NAMALWA (cell line): ENCODE measurements at regions not wholly inside any gene's neighbourhood (a gene's known extent, or its start where the extent isn't known, plus 50 kb on each side); places are given as distances from the start of the nearest gene placed in this dataset.

Experiments
- DNase-seq: peaks from one replicate; pipeline ENCODE4 v3.0.0-alpha.2; 2015; ENCODE audit warnings: low spot score

GRCh38 chr9:82216435-82216834 is 227.9 kb downstream of the SPATA31D1 start:
- DNase-seq: no peak

GRCh38 chr9:82223442-82223841 is 234.9 kb downstream of the SPATA31D1 start:
- no peak for DNase-seq

DNA sequence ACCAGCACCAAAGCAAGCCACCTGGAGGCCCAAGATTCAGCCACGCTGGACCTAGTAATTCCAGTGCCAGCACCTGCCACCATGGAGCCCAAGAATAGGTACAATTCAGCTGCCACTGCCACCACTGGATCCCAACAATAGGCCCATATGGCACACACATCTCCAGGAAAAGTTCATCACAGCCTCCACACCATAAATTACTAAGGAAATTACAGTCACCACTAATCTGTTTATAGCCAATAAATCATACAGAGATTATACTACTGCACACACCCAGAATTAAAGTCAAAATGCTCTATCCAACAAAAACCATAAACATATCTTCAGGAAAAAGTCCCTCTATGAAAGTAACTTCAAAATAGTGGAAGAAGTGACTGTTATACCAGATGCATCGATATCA is 242.8 kb downstream of the SPATA31D1 start:
- no peak for DNase-seq

- no peak for DNase-seq
Observed at GRCh38 chr9:82234160-82234943, 245.8 kb downstream of the SPATA31D1 start.

DNA sequence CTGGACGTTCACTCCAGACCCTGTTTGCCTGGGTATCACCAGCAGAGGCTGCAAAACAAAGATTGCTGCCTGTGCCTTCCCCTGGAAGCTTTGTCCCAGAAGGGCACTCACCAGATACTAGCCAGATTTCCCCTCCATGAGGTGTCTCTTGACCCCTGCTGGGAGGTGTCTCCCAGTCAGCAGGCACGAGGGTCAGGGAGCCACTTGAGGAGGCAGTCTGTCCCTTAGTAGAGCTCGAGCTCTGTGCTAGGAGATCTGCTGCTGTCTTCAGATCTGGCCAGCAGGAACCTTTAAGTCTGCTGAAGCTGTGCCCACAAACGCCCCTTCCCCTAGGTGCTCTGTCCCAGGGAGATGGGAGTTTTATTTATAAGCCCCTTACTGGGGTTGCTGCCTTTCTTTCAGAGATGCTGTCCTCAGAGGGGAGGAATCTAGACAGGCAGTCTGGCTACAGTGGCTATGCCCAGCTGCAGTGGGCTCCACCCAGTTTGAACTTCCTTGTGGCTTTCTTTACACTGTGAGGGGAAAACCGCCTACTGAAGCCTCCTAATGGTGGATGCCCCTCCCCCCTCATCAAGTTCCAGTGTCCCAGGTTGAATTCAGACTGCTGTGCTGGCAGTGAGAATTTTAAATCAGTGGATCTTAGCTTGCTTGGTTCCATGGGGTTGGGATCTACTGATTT is 253.9 kb downstream of the SPATA31D1 start:
- DNase-seq: no peak

DNA sequence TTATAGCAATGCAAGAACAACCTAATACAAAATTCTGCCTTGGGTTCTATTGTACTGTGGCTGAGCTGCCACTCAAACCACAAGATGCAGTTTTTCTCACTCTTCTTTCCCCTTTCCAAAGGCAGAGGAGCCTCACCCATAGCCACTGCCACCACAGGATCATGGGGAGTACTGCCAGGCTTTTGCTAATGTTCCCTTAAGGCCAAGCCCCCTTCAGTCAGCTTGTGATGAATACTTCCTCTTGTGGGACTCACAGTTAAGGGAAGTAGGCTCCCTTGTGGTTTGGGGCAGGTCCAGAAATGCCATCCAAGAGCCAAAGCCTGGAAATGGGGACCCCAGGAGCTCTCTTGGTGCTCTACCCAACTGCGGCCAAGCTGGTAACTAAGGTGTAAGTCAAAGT is 258.7 kb downstream of the SPATA31D1 start:
- DNase-seq: no peak

- no peak for DNase-seq
Observed at GRCh38 chr9:82252116-82252515, 263.5 kb downstream of the SPATA31D1 start.

GRCh38 chr9:82254646-82255367 is 266.2 kb downstream of the SPATA31D1 start:
- no peak for DNase-seq

- no peak for DNase-seq
Observed at GRCh38 chr9:82255481-82256176, 267.1 kb downstream of the SPATA31D1 start.

- no peak for DNase-seq
Observed at GRCh38 chr9:82260691-82261090, 272.1 kb downstream of the SPATA31D1 start.

DNA sequence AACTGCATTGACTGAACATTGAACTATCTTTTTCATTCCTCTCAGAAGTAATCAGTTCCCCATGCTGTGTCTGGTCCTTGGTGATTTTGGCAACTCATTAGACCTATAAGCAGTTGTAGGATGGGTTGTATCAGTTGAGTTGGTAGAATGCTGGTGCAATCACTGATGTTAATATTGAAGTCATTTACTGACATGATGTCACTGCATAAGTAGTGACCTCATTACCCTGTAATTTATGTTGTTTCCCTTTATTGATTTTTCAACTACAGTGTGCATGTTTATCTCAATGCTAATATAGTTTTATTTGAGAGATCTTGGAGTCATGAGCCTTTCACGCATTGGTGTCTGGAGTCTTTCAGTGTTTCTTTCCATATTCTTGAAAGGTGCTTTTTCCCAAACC is 275.0 kb downstream of the SPATA31D1 start:
- DNase-seq: no peak

GRCh38 chr9:82271106-82271561 is 282.6 kb downstream of the SPATA31D1 start:
- no peak for DNase-seq

DNA sequence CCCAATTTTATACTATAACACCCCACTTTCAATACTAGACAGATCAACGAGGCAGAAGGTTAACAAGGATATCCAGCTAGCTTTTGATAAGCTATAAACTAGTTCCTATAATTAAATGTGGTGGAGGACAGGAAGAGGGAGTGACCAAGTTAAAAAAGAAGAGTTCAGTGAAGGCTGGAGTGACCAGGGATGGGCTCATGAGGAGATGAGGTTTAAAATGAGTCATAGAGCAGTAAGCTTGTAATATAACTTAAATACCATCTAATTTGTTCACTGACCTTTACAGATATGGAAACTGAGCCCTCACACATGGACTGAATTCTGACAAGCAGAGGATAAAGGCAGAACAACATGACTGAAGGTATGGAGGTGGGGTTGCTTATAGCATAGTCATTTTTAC is 284.5 kb downstream of the SPATA31D1 start:
- DNase-seq: no peak

DNA sequence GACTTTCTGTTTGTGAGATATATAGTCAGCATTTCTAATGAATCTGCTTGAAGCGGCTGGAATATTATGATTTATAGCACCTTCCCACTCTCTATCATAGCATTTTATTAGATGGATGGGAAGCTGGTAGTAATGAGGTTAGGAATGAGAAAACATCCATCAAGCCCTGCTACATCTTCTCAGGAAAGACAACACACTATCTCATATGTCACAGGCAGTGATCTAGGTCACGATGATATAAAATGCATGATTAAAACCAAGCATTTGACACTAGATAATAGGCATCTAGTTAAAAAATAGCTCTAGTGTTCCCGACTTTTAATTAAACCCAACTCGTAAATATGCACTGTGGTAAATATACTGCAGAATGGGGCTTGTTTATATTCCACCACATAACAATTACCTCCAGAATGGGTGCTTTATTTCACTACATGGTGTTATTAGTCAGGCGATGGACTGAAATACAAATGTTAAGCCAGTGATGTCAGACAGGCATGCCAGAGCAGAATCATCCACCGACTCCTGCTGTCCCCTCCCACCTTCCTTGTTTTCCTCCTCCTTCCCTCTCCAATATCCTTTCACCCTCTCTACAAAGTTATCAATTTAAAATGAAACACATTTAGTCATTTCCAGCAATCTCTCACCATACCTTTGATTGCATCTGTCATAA is 286.8 kb downstream of the SPATA31D1 start:
- no peak for DNase-seq

GRCh38 chr9:82281066-82281465 is 292.5 kb downstream of the SPATA31D1 start:
- DNase-seq: no peak

GRCh38 chr9:82284758-82285157 is 296.2 kb downstream of the SPATA31D1 start:
- DNase-seq: no peak

DNA sequence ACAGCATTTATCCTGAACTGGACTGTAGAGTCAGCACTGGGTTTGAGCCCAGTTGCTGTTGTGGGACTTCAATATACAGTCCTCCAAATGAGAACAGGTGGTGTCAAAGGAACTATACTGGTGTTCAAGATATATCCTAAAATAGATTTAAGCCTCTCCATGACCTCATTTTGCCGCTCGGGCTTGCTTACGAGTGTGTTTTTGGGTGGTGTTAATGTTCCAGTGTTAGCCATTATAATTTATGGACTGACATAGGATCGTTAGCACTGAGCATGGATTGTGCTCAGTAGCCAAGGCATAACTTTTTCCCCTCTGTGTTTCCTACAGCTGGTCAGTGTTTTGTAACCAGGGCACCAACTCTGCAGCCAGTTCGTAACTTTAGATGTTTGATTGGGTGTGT is 306.6 kb downstream of the SPATA31D1 start:
- no peak for DNase-seq

DNA sequence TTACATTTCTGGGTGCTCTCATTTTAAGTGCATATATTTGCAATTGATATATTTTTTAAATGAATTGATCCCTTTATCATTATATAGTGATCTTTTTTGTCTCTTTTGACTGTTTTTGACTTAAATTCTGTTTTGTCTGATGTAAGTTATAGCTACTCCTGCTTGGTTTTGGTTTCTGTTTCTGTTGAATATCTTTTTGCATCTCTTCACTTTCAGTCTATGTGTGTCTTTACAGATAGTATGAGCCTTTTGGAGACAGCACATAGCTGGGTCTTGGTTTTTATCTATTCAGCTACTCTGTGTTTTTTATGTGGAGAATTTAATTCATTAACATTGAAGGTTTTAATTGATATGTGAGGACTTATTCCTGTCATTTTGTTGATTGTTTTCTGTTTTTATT is 311.3 kb downstream of the SPATA31D1 start:
- DNase-seq: no peak

GRCh38 chr9:82302968-82303655 is 314.5 kb downstream of the SPATA31D1 start:
- DNase-seq: no peak

GRCh38 chr9:82308836-82309235 is 320.3 kb downstream of the SPATA31D1 start:
- DNase-seq: no peak

DNA sequence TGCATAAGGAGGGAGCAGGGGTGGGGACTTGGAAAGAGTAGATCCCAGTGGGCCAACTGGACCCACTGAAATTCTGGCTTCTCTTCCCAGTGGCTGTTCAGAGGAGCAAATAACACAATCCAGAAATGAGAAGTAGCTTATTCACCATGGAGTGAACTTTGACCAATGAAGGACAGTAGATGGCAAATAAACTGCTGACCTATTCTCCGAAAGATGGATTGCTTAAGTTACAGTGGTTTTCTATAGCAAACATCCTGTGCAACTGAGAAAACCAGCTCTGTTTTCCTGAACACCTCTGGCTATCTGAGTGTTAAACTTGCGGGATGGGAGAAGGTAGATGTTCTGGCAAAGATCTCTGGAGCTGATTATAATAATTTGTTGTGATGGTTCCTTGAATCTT is 325.1 kb downstream of the SPATA31D1 start:
- no peak for DNase-seq
